T-helper 2 cell treated with Interferon-gamma antibody and Interleukin-4, amounts not matched to agents 5 μg/mL and 100 μg/mL, for 36 hours (primary cell): ENCODE measurements at regions not wholly inside any gene's neighbourhood (a gene's known extent, or its start where the extent isn't known, plus 50 kb on each side); places are given as distances from the start of the nearest gene placed in this dataset.

Experiments
- DNase-seq: peaks from one replicate; pipeline ENCODE4 v3.0.0; 2021; ENCODE audit warnings: low spot score
- H3K27ac Mint-ChIP-seq: one replicate; pipeline ENCODE4 v1.8.0; 2021; ENCODE audit warnings: mild to moderate bottlenecking, mixed read lengths
- H3K27me3 Mint-ChIP-seq: one replicate; pipeline ENCODE4 v1.8.0; 2021; ENCODE audit warnings: low read depth, mixed read lengths
- H3K36me3 Mint-ChIP-seq: one replicate; pipeline ENCODE4 v1.8.0; 2021; ENCODE audit warnings: low read depth, mixed read lengths
- H3K4me1 Mint-ChIP-seq: one replicate; pipeline ENCODE4 v1.8.0; 2021; ENCODE audit warnings: low read depth, mixed read lengths
- H3K4me3 Mint-ChIP-seq: one replicate; pipeline ENCODE4 v1.8.0; 2022; ENCODE audit warnings: mild to moderate bottlenecking, moderate library complexity, mixed read lengths
- H3K9me3 Mint-ChIP-seq: one replicate; pipeline ENCODE4 v1.8.0; 2021; ENCODE audit warnings: mixed read lengths

DNA sequence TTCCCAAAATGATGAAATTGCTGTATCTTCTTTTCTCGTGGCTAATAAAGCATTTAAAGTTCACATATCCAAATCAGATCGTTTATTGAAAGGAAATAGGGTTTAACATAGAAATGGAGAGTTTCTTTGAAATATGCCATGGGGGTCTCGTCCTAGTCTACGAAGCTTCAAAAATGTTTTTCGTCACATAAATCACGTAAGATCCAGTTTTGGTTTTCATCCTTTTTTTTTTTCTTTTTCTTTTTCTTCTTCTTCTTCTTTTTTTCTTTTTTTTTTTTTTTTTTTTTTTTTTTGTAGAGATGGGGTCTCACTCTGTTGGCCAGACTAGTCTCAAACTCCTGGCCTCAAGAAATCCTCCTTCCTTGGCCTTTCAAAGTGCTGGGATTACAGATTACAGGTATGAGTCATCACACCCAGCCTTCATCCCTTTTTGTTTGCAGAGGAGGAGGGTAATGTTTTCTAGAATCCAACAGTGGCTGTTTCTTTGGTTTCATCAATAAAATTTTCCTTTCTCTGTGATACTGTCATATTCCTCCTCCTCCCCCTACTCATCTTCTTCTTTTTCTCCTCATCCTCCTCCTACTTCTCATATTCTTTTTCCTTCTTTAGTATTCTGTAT lies 94.7 kb upstream of the LOC128125822 start:
- H3K27me3 Mint-ChIP-seq: peaks cover 30% of the 10 kb centered on the region
- no peak for DNase-seq
- no peaks in the 10 kb centered on the region for H3K36me3 Mint-ChIP-seq
- no peak overlapping the region for H3K27ac Mint-ChIP-seq
- no peak overlapping the region for H3K4me3 Mint-ChIP-seq
- peaks cover 4% of the 10 kb centered on the region for H3K4me1 Mint-ChIP-seq
- no peaks in the 10 kb centered on the region for H3K9me3 Mint-ChIP-seq

DNA sequence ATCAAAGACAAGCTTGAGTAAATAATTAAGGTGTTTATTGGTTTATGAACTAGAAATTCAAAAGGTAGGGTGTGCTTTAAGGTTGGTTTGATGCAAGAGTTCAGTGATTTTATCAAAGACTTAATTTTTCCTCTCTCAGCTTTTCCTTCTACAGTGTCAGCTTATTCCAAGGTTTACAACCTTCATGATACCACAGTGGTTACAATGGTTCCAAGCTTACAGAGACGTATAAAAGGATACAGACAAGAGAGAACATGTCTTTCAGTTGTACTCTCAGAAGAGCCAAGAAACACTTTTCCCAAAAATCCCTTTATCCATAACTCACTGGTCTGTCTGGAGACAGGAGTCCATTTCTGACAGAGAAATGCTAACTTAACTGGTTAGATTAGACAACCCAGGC lies 93.5 kb upstream of the LOC128125822 start:
- Mint-ChIP-seq H3K4me1 (peaks cover 4% of the 10 kb centered on the region), H3K9me3 (no peaks in the 10 kb centered on the region), H3K4me3 (no peak overlapping the region), H3K36me3 (no peaks in the 10 kb centered on the region), H3K27me3 (peaks cover 30% of the 10 kb centered on the region), H3K27ac (no peak overlapping the region)
- DNase-seq: no peak

DNA sequence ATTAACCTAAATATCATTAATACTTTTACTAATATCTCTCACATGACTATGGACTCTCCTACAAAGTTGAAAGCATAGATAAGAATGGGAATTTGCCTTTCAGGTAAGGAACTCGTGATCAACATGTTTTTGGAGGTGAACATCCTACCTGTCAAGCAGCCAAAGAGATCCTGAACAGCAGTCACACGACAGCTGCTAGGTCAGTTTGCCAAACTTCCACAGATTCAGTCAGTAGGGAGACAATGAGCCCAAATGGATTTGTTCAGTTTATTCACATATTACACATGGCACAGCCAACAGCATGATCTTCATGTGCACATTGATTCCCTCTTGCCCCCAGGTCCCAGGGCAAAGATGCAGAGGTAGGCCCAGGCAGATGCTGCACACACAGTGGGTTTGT lies 86.1 kb upstream of the LOC128125822 start:
- Mint-ChIP-seq H3K27ac (no peak overlapping the region), H3K36me3 (no peaks in the 10 kb centered on the region), H3K9me3 (no peaks in the 10 kb centered on the region), H3K4me3 (no peak overlapping the region), H3K4me1 (no peaks in the 10 kb centered on the region), H3K27me3 (peaks cover 10% of the 10 kb centered on the region)
- no peak for DNase-seq

DNA sequence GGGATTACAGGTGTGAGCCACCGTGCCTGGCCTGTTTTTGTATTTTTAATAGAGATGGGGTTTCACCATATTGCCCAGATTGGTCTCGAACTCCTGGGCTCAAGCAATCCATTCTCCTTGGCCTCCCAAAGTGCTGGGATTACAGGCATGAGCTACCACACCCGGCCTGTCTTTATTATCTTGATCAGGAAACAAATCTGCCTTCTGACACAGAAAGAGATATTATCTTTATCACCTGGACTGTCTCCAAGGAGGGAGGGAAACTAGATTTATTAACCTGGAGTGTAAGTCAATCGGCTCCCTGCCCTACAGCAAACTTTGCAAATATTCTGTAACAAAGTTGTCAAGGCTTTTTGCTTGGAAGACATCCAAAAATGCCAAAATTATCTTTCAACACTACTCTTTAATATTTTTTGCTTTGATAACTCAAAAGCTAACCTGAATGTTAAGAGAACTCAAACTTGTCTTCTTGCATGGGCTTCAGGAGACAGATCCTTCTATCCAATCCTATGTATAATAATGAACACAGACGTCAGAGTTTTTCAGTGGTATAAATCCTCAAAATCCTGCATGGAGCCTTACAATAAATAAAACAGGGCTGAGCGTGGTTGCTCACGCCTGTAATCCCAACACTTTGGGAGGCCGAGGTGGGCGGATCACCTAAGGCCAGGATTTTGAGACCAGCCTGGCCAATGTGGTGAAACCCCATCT lies 85.0 kb upstream of the LOC128125822 start:
- H3K4me1 Mint-ChIP-seq: no peaks in the 10 kb centered on the region
- peaks cover 7% of the 10 kb centered on the region for H3K27me3 Mint-ChIP-seq

DNA sequence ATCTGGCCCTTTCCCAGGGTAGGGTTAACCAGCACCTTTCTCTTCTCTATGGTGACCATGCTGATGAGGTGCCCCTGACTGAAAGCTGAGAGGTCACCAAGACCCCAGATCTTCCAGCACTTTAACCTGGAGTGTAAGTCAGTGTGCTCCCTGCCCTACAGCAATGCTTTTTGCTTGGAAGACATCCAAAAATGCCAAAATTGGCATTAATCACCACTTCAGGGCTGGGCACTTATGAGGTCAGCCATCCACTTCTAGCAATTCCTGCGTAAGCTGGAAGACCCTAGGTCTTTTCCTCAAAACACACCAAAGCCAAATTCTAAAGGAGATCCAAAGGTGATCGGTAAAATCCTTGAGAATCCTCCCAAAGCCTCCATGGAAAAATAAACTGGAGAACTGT lies 81.2 kb upstream of the LOC128125822 start:
- no peak for DNase-seq
- no peak overlapping the region for H3K27ac Mint-ChIP-seq
- no peak overlapping the region for H3K4me3 Mint-ChIP-seq
- peaks cover 13% of the 10 kb centered on the region for H3K27me3 Mint-ChIP-seq
- H3K4me1 Mint-ChIP-seq: no peaks in the 10 kb centered on the region
- no peaks in the 10 kb centered on the region for H3K9me3 Mint-ChIP-seq
- H3K36me3 Mint-ChIP-seq: no peaks in the 10 kb centered on the region

More for the DNA sequence above, 85.0 kb upstream of the LOC128125822 start:
- no peak for DNase-seq
- Mint-ChIP-seq H3K27ac (no peak overlapping the region), H3K4me3 (no peak overlapping the region), H3K9me3 (no peaks in the 10 kb centered on the region), H3K36me3 (no peaks in the 10 kb centered on the region)

DNA sequence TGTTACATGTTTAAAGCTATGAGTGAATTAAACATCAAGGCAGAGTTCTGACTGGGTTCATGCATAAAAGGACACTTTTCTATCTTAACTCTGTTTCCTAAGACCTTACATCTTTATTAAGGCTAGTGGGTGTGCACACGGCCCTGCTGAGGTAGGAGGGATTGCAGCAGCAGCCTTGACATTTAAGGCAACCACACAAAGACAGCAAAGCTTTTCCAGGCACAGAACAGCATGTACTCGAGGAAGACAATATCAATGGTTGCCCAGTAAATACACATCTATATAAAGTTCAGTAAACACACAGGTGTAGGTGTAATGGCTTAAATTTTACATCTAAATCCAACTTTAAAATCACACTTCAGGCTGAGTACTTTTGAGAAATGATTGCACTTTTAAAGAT lies 79.8 kb upstream of the LOC128125822 start:
- no peaks in the 10 kb centered on the region for H3K36me3 Mint-ChIP-seq
- H3K9me3 Mint-ChIP-seq: no peaks in the 10 kb centered on the region
- H3K27me3 Mint-ChIP-seq: peaks cover 13% of the 10 kb centered on the region
- H3K4me3 Mint-ChIP-seq: no peak overlapping the region
- no peak overlapping the region for H3K27ac Mint-ChIP-seq
- DNase-seq: no peak
- peaks cover 3% of the 10 kb centered on the region for H3K4me1 Mint-ChIP-seq

DNA sequence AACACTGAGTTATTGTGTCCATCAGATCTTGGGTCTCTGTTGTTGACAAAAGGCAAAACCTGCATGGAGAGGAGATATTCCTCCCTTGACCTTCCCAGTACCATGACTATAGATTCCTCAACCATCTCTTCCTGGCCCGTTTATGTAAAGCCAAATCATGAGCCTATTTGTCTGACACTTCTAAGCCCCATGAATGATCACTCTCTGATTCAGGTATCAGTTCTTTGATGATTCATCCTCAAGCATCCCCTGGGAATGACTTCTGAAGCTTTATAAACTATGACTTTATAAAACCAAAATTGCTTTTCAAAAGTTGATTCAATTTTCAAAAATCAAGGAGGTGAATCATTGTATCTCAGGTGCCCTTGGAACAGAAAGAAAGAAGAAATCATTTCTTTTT lies 78.7 kb upstream of the LOC128125822 start:
- peaks cover 20% of the 10 kb centered on the region for H3K27me3 Mint-ChIP-seq
- no peak overlapping the region for H3K4me3 Mint-ChIP-seq
- DNase-seq: no peak
- H3K27ac Mint-ChIP-seq: no peak overlapping the region
- H3K36me3 Mint-ChIP-seq: no peaks in the 10 kb centered on the region
- peaks cover 3% of the 10 kb centered on the region for H3K4me1 Mint-ChIP-seq
- H3K9me3 Mint-ChIP-seq: no peaks in the 10 kb centered on the region

DNA sequence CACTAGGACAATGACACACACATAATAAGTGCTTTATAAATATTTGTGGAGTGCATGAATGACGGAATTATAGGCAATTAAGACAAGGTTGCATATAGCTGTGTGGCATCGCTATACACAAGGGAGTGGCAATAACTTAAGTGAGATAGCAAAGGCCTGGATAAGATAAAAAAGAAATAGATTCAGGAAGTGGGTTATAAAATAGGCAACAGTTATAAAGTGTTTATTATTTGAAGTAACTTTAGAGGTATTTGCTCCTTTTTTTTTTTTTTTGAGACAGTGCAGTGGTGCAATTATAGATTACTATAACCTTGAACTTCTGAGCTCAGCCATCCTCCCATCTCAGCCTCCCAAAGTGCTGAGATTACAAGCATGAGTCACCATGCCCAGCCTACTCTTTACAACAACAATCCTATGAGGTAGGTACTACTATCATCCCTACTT lies 75.9 kb upstream of the LOC128125822 start:
- Mint-ChIP-seq H3K4me3 (no peak overlapping the region), H3K27ac (no peak overlapping the region), H3K9me3 (no peaks in the 10 kb centered on the region), H3K4me1 (peaks cover 3% of the 10 kb centered on the region), H3K36me3 (no peaks in the 10 kb centered on the region), H3K27me3 (peaks cover 16% of the 10 kb centered on the region)
- DNase-seq: no peak

DNA sequence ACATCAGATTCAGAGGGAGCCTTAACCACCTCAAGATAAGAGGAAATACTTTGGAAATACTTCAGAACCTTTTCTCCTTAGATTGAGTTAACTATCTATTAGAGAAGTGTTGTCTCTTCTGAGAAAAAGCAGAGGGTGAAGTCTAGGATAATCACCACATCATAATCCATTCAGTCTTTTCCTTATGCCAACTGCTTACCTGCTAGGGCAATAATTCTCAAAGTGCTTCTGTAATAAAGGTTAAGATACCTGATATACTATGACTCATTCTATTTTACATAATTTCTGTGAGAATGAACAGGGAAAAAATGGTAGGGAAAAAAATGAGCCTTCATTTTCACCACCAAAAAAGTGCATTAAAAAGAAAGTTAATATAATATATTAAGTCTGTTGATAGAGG lies 70.1 kb upstream of the LOC128125822 start:
- peaks cover 12% of the 10 kb centered on the region for H3K27me3 Mint-ChIP-seq
- H3K4me3 Mint-ChIP-seq: no peak overlapping the region
- H3K36me3 Mint-ChIP-seq: no peaks in the 10 kb centered on the region
- no peak overlapping the region for H3K27ac Mint-ChIP-seq
- peaks cover 7% of the 10 kb centered on the region for H3K4me1 Mint-ChIP-seq
- no peaks in the 10 kb centered on the region for H3K9me3 Mint-ChIP-seq
- DNase-seq: no peak

DNA sequence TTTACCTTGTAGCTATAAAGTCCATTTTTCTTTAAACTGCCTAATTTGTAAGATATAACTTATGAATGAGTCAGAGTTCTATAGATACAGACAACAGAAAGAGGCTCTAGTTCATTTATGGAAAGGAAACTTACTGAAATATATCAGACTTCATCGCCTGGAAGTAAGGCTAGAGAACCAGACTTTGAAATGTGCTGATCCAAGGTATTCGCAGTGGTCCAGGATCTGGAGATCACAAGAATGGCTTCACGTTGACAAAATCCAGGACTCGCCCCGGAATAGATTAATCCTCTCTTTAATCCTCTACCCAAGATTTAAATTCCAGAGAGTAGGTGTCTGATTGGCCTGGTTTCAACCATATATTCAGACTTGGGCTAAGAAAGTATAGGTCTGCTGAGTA lies 69.1 kb upstream of the LOC128125822 start:
- peaks cover 8% of the 10 kb centered on the region for H3K4me1 Mint-ChIP-seq

DNA sequence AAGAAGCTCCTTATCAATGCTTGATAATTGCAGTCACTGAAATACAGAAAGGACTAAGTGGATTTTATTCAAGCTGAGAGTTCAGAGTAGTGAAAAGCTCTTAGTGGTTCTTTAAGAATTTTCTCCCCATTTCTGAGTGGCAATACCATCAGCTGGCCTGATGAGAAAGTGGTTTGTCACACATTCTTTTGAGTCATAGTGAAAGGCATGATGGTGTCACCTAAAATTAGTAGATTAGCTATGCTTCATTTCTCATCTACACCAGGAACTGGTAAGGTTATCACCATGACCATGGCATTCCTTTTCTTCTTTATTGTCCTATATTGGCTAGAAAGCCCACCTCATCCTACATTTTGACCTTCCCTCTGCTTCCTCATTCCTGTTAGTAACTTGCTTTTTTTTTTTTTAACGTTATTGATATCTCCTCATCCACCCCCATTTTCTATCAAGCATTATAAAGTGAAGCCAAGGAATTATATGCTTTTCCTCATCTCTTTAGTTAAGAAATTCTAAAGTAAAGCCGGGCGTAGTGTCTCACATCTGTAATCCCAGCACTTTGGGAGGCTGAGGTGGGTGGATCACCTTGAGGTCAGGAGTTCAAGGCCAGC lies 67.4 kb upstream of the LOC128125822 start:
- H3K27me3 Mint-ChIP-seq: peaks cover 4% of the 10 kb centered on the region
- no peaks in the 10 kb centered on the region for H3K36me3 Mint-ChIP-seq
- DNase-seq: peak; percentile 28
- no peaks in the 10 kb centered on the region for H3K9me3 Mint-ChIP-seq
- H3K4me1 Mint-ChIP-seq: peaks cover 8% of the 10 kb centered on the region
- peak overlapping the region; percentile 22 for H3K27ac Mint-ChIP-seq
- H3K4me3 Mint-ChIP-seq: no peak overlapping the region

More for the DNA sequence above, 69.1 kb upstream of the LOC128125822 start:
- Mint-ChIP-seq H3K27me3 (peaks cover 9% of the 10 kb centered on the region), H3K4me3 (no peak overlapping the region), H3K9me3 (no peaks in the 10 kb centered on the region), H3K36me3 (no peaks in the 10 kb centered on the region), H3K27ac (no peak overlapping the region)
- DNase-seq: no peak

DNA sequence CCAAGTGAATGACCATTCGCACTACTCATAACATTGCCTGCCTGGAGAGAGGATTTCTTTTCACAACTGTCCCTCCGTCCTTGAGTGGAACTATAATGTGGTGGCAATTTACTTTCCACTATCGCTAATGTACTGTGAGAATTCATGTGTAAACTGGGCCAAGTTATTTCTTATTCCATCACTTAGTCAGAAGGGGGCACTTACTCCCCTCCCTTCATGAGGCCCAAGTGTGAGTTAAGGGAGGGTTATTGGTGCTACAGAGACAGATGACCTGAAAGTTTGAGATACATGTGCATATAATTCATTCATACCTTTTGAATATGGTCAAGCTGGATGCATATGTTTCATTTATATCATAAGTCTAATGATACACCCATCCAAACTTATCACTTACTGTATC lies 65.2 kb upstream of the LOC128125822 start:
- Mint-ChIP-seq H3K27me3 (peaks cover 5% of the 10 kb centered on the region), H3K27ac (no peak overlapping the region), H3K36me3 (no peaks in the 10 kb centered on the region), H3K9me3 (no peaks in the 10 kb centered on the region), H3K4me3 (no peak overlapping the region), H3K4me1 (peaks cover 8% of the 10 kb centered on the region)
- no peak for DNase-seq

DNA sequence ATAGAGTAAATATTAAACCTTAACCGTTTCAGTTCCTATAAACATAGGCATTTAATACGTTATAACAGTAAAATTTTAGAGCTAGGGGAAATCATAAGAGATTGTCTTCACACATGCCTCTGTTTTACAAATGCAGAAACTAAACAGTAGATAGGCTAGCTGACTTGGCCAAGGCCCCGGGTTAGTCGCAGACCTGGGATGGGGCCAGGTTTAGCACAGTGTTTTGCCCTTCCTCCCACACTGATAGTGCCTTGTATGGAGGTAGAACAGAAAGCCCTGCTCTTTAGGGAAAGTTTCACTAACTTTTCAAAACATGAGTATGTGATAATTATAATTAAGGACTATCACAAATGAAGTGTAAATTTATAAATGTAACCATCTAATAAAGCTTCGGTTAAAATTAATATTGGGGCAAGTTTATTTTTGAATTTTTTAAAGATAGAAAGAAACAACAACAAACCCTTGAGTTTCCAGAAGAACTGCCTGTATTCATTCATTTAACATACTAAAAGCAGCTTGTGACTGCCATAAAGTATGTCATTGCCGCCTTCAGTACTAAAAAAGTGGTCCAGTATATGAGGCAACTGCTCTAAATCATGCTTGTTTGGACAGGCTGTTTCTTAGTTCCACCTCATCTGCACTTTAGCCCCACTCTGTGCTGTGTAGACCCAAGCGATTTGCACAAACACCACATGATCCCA lies 62.5 kb upstream of the LOC128125822 start:
- Mint-ChIP-seq H3K4me3 (no peak overlapping the region), H3K4me1 (peaks cover 7% of the 10 kb centered on the region), H3K36me3 (no peaks in the 10 kb centered on the region), H3K27me3 (peaks cover 18% of the 10 kb centered on the region), H3K27ac (no peak overlapping the region), H3K9me3 (no peaks in the 10 kb centered on the region)
- DNase-seq: no peak

DNA sequence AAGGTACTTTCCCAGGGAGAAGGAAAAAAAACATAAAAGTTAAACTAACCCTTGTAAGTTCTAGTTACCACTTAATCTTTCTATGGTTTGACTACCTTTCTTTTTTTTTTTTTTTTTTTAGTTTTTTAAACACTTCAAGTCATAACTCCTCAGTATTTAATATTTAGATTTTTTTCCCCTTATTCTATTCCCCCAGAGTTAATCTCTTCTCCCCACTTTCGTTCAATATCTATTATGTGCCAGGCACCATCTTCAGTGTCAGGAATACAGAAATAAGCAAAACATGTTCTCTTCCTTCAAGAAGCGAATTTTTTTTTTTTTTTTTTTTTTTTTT lies 62.0 kb upstream of the LOC128125822 start:
- Mint-ChIP-seq H3K27me3 (peaks cover 18% of the 10 kb centered on the region), H3K36me3 (no peaks in the 10 kb centered on the region), H3K9me3 (no peaks in the 10 kb centered on the region), H3K4me1 (peaks cover 3% of the 10 kb centered on the region), H3K4me3 (no peak overlapping the region), H3K27ac (no peak overlapping the region)
- DNase-seq: no peak
